ENCODE measurements at regions not wholly inside any gene's neighbourhood (a gene's known extent, or its start where the extent isn't known, plus 50 kb on each side); places are given as distances from the start of the nearest gene placed in this dataset.

- H3K18ac ChIP-seq (ENCODE audit: low read length): peak overlapping the region; percentile 97
- H3K27ac ChIP-seq (ENCODE audit: low read depth, low read length): peak overlapping the region; percentile 84
- H3K4me3 ChIP-seq (ENCODE audit: low read depth, low read length): peak overlapping the region; percentile 88
- no peaks in the 10 kb centered on the region for H3K27me3 ChIP-seq (ENCODE audit: insufficient read depth, low read length)
- no peak overlapping the region for H3K23ac ChIP-seq (ENCODE audit: low read length)
- H4K12ac ChIP-seq (ENCODE audit: low read depth, low read length): peak overlapping the region; percentile 43
- H3K9me3 ChIP-seq (ENCODE audit: insufficient read depth, low read depth, low read length): no peaks in the 10 kb centered on the region
- no CpG with 5 or more reads among the region's 40 CpGs for WGBS (ENCODE audit: extremely low coverage, insufficient coverage, insufficient read length)
- peaks cover 4% of the 10 kb centered on the region in 2 experiments for H3K36me3 ChIP-seq (ENCODE audit: control insufficient read depth in 1 of 2, insufficient read depth in 2 of 2, low read length in 2 of 2)
- peak overlapping the region; percentile 52 for H2AFZ ChIP-seq (ENCODE audit: insufficient read depth, low read length, poor library complexity)
- H3K4me2 ChIP-seq (ENCODE audit: low read length): peak overlapping the region; percentile 94
- peak overlapping the region; percentile 97 for H3K9ac ChIP-seq (ENCODE audit: low read length)
- H3K79me1 ChIP-seq (ENCODE audit: low read length): peaks cover 16% of the 10 kb centered on the region
- H2BK5ac ChIP-seq (ENCODE audit: low read depth, low read length, poor library complexity): peak overlapping the region; percentile 81
- H3K4me1 ChIP-seq (ENCODE audit: control insufficient read depth in 1 of 2, insufficient read depth in 2 of 2, low read length in 2 of 2): peaks cover 2 to 6% of the 10 kb centered on the region in 2 experiments
- H4K8ac ChIP-seq (ENCODE audit: low read depth, low read length): peak overlapping the region; percentile 90
- H3K14ac ChIP-seq (ENCODE audit: low read length): peak overlapping the region; percentile 95
- H3K79me2 ChIP-seq (ENCODE audit: control insufficient read depth, insufficient read depth, low read length, poor library complexity): peaks cover 19% of the 10 kb centered on the region
- H3K4ac ChIP-seq (ENCODE audit: low read depth, low read length): peak overlapping the region; percentile 90
- H2BK12ac ChIP-seq (ENCODE audit: low read length): no peak overlapping the region
- peak overlapping the region; percentile 50 for H2AK5ac ChIP-seq (ENCODE audit: low read length)
- DNase-seq: peak in 1 of 2 donors; percentile 4
- peak overlapping the region; percentile 94 for H4K91ac ChIP-seq (ENCODE audit: low read depth, low read length)
- peak overlapping the region; percentile 91 for H2BK120ac ChIP-seq (ENCODE audit: insufficient read depth, low read length, poor library complexity)
Measured at GRCh38 chr3:48088056-48088748, 72.0 kb upstream of the MAP4 start.

GRCh38 chr3:48086705-48087104 lies 70.5 kb upstream of the MAP4 start:
- Histone ChIP-seq H4K91ac (ENCODE audit: low read depth, low read length) (no peak overlapping the region), H3K27me3 (ENCODE audit: insufficient read depth, low read length) (no peaks in the 10 kb centered on the region), H3K9me3 (ENCODE audit: insufficient read depth, low read depth, low read length) (no peaks in the 10 kb centered on the region), H2BK5ac (ENCODE audit: low read depth, low read length, poor library complexity) (no peak overlapping the region), H3K79me2 (ENCODE audit: control insufficient read depth, insufficient read depth, low read length, poor library complexity) (peaks cover 22% of the 10 kb centered on the region), H4K12ac (ENCODE audit: low read depth, low read length) (no peak overlapping the region), H3K4me3 (ENCODE audit: low read depth, low read length) (no peak overlapping the region), H3K79me1 (ENCODE audit: low read length) (peaks cover 16% of the 10 kb centered on the region), H3K4ac (ENCODE audit: low read depth, low read length) (peak overlapping the region; percentile 77), H3K27ac (ENCODE audit: low read depth, low read length) (no peak overlapping the region), H2BK120ac (ENCODE audit: insufficient read depth, low read length, poor library complexity) (no peak overlapping the region), H2AK5ac (ENCODE audit: low read length) (no peak overlapping the region), H4K8ac (ENCODE audit: low read depth, low read length) (no peak overlapping the region), H3K14ac (ENCODE audit: low read length) (no peak overlapping the region), H3K4me1 (ENCODE audit: control insufficient read depth in 1 of 2, insufficient read depth in 2 of 2, low read length in 2 of 2) (peaks cover 2 to 6% of the 10 kb centered on the region in 2 experiments), H2AFZ (ENCODE audit: insufficient read depth, low read length, poor library complexity) (no peak overlapping the region), H3K9ac (ENCODE audit: low read length) (no peak overlapping the region), H3K36me3 (ENCODE audit: control insufficient read depth in 1 of 2, insufficient read depth in 2 of 2, low read length in 2 of 2) (peaks cover 4% of the 10 kb centered on the region in 2 experiments), H2BK12ac (ENCODE audit: low read length) (no peak overlapping the region), H3K4me2 (ENCODE audit: low read length) (peak overlapping the region; percentile 94), H3K18ac (ENCODE audit: low read length) (no peak overlapping the region), H3K23ac (ENCODE audit: low read length) (no peak overlapping the region)
- DNase-seq: no peak

- Histone ChIP-seq H2AK5ac (ENCODE audit: low read length) (no peak overlapping the region), H2BK12ac (ENCODE audit: low read length) (no peak overlapping the region), H4K12ac (ENCODE audit: low read depth, low read length) (no peak overlapping the region), H2AFZ (ENCODE audit: insufficient read depth, low read length, poor library complexity) (no peak overlapping the region), H3K9me3 (ENCODE audit: insufficient read depth, low read depth, low read length) (no peaks in the 10 kb centered on the region), H3K79me2 (ENCODE audit: control insufficient read depth, insufficient read depth, low read length, poor library complexity) (peaks cover 22% of the 10 kb centered on the region), H3K14ac (ENCODE audit: low read length) (no peak overlapping the region), H3K23ac (ENCODE audit: low read length) (no peak overlapping the region), H4K91ac (ENCODE audit: low read depth, low read length) (no peak overlapping the region), H3K27ac (ENCODE audit: low read depth, low read length) (no peak overlapping the region), H3K27me3 (ENCODE audit: insufficient read depth, low read length) (no peaks in the 10 kb centered on the region), H3K4ac (ENCODE audit: low read depth, low read length) (no peak overlapping the region), H3K18ac (ENCODE audit: low read length) (no peak overlapping the region), H2BK5ac (ENCODE audit: low read depth, low read length, poor library complexity) (no peak overlapping the region), H3K4me1 (ENCODE audit: control insufficient read depth in 1 of 2, insufficient read depth in 2 of 2, low read length in 2 of 2) (peaks cover 2 to 3% of the 10 kb centered on the region in 2 experiments), H3K4me3 (ENCODE audit: low read depth, low read length) (no peak overlapping the region), H3K4me2 (ENCODE audit: low read length) (no peak overlapping the region), H2BK120ac (ENCODE audit: insufficient read depth, low read length, poor library complexity) (no peak overlapping the region), H3K79me1 (ENCODE audit: low read length) (peaks cover 13% of the 10 kb centered on the region), H3K36me3 (ENCODE audit: control insufficient read depth in 1 of 2, insufficient read depth in 2 of 2, low read length in 2 of 2) (peaks cover 4% of the 10 kb centered on the region in 2 experiments), H4K8ac (ENCODE audit: low read depth, low read length) (no peak overlapping the region), H3K9ac (ENCODE audit: low read length) (no peak overlapping the region)
- whole genome bisulfite sequencing (ENCODE audit: extremely low coverage, insufficient coverage, insufficient read length): no CpG with 5 or more reads among the region's 1 CpG
- DNase-seq: no peak
Measured at GRCh38 chr3:48084929-48085328, 68.7 kb upstream of the MAP4 start.

DNA sequence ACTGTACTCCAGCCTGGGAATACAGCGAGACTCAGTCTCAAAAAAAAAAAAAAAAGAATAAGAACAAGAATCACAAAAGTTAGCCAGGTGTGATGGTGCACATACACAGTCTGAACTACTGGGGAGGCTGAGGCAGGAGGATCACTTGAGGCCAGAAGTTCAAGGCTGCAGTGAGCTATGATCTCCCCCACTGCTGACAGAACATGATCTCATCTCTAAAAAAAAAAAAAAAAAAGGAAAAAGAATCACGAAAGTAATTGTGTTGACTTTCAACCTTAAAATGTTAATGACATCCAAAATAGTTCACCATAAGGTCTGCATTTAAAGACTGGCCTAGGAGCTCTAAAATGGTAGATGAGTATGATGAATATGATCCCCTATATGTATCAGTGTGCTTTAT lies 68.0 kb upstream of the MAP4 start:
- Histone ChIP-seq H3K36me3 (ENCODE audit: control insufficient read depth in 1 of 2, insufficient read depth in 2 of 2, low read length in 2 of 2) (peaks cover 4% of the 10 kb centered on the region in 2 experiments), H2BK5ac (ENCODE audit: low read depth, low read length, poor library complexity) (no peak overlapping the region), H3K9me3 (ENCODE audit: insufficient read depth, low read depth, low read length) (no peaks in the 10 kb centered on the region), H3K4me2 (ENCODE audit: low read length) (no peak overlapping the region), H2BK12ac (ENCODE audit: low read length) (no peak overlapping the region), H3K27ac (ENCODE audit: low read depth, low read length) (no peak overlapping the region), H3K4ac (ENCODE audit: low read depth, low read length) (no peak overlapping the region), H2AFZ (ENCODE audit: insufficient read depth, low read length, poor library complexity) (no peak overlapping the region), H3K14ac (ENCODE audit: low read length) (no peak overlapping the region), H2BK120ac (ENCODE audit: insufficient read depth, low read length, poor library complexity) (no peak overlapping the region), H3K23ac (ENCODE audit: low read length) (no peak overlapping the region), H4K8ac (ENCODE audit: low read depth, low read length) (no peak overlapping the region), H3K4me1 (ENCODE audit: control insufficient read depth in 1 of 2, insufficient read depth in 2 of 2, low read length in 2 of 2) (peaks cover 0 to 2% of the 10 kb centered on the region in 2 experiments), H2AK5ac (ENCODE audit: low read length) (no peak overlapping the region), H3K79me1 (ENCODE audit: low read length) (peaks cover 13% of the 10 kb centered on the region), H3K9ac (ENCODE audit: low read length) (no peak overlapping the region), H3K18ac (ENCODE audit: low read length) (no peak overlapping the region), H3K27me3 (ENCODE audit: insufficient read depth, low read length) (no peaks in the 10 kb centered on the region), H4K12ac (ENCODE audit: low read depth, low read length) (no peak overlapping the region), H4K91ac (ENCODE audit: low read depth, low read length) (no peak overlapping the region), H3K4me3 (ENCODE audit: low read depth, low read length) (no peak overlapping the region), H3K79me2 (ENCODE audit: control insufficient read depth, insufficient read depth, low read length, poor library complexity) (peaks cover 26% of the 10 kb centered on the region)
- no CpG with 5 or more reads among the region's 2 CpGs for WGBS (ENCODE audit: extremely low coverage, insufficient coverage, insufficient read length)
- no peak for DNase-seq
